ENCODE measurements at regions not wholly inside any gene's neighbourhood (a gene's known extent, or its start where the extent isn't known, plus 50 kb on each side); places are given as distances from the start of the nearest gene placed in this dataset.

DNA sequence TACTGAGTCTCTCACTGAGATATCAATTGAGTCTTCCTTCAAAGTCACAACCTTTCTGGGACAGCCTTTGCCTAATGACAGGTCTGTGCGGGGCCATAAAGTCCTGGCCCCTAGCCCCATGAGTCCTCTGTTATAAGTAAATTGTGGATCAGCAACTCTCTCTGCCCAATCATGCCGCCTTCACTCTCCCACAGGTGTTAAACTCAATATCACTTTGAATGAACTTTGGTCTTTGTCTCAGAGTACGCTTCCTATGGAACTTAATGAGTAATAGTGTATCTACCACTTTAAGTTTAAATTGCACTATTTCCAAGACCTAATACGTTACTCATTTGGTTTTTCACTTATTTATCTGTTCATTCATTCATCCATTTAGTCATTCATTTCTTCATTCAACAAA, 826.4 kb downstream of the TUSC7 start:
- DNase-seq, result no peak

DNA sequence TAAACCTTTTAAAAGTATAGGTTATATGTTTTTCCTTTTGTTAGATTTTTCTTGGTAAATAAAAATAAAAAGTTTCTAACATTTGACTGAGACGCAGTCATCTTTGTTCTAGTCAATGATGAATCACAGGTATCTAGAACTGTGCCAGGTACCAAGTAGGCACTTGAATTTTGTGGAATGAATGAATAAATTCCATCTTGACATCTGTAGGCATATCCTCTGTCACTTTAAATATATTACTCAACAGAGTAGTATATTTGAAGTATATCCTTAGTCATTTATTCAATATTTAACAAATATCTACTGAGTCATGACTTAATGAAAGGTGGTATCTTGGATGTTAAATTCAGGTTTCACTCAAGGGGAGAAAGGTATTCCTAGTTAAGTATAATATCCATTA, 828.4 kb downstream of the TUSC7 start:
- no peak for DNase-seq

DNA sequence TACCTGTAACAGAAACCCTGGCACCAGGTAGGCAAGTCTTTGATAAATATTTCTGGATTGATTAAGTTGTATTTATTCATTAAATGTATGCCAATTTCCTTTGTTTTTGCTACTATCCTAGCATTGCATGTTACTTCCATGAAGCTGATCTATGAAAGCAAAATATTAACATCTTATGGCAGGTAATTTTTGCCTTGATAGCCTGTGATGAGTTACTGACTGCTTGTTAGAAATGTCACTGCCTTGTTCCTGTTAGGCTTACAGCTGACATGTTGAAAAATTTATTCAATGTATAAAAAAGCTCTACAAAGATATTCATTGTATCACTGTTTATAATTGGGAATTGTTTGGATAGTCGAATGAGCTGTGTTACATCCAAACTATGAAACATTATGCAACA, 830.1 kb downstream of the TUSC7 start:
- no peak for DNase-seq

DNA sequence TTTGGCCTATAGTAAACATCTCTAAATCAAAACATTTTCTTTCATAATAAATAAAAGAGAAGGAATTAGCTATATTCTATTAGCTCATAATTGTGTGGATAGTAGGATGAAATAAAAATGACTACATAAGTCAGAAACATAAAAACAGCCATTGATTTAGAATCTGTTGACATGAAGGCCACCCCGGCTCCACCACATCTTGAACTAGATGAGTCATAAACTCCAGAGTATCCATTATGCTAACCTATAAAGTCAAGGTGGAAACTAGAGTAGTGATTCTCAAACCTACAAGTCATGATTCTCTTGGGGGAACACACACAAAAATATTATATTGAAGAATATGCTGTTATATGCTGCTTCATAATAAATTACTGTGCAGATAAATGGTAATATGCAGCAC, 831.0 kb downstream of the TUSC7 start:
- DNase-seq, result no peak

DNA sequence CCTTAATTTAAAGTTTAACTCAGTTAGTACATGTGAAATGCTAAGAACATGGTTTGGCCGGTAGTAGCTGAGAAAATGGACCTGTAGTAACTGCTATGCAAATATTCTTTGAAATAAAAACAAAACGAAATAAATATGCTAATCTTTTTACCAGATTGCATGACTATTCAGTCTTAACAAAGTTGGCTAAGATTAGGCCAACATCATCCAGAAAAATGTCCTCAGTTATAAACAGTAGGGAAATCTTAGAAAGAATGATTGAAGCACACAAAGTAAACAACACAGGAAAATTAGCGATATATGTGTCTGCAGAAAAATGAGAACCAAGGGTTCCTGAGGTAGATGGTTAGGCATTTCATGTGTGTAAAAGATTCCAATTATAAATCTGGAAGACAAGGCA, 832.1 kb downstream of the TUSC7 start:
- DNase-seq, result no peak

DNA sequence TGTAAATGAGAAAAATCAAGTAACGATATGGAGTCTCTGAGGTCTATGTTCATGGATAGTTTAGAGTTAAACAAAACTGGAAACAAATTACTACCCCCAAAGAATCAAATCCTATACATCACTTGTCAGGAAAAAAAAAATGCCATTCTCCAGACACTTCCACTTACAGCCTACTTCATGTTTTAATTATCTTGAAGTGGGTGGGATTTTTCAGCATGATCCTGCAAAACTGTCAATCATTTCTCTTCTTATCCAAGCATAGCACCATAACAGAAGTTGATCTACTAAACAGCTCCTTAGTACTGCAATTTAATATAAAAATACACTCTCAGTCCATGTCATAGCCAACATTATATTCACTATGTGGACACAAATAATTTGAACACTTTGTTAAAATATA, 833.9 kb downstream of the TUSC7 start:
- no peak for DNase-seq

DNA sequence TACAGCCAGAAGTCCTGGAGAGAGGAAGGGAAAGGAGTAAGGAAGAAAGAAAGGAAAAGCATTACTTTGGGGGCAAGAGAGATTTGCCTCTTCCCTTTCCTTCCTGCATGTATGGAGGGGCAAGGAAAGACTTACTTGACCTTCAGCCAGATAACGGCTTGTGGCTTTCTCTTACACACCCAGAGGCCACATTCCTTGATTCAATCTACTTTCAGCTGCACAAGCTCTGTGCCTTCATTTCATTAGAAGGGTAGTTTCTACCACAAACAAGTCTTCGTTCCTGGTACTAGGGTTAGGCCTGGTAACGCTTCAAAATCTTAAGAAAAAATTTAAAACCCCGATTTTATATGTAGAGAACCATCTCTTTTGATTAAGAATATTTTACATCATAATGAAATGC, 835.9 kb downstream of the TUSC7 start:
- DNase-seq, result no peak

DNA sequence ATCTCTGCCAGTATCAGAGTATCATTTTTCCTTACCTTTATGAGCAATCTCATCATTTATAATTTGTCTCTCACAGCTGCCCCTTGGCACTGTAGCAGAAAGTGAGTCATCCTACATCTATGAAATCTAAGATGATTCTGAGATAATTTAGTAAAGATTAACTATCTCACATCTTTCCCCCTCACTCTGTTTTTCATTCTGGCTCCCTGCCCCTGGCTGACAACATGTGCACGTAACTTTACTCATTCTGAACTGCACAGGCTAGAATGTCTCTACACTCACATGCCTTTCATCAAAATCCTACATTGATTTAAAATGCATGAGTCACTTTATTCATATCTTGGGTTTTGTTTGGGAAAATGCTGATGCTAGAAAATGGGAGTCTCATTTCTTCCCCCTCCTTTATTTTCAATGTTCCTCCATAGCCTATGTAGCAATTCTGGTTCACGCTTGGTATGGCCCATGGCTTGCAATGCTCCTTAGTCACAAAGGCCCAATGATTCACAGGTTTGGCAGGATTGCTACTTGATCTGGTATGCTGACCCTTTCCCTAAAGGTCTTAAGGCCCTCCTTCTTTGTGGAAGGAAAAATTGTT, 838.5 kb downstream of the TUSC7 start:
- DNase-seq, result no peak

DNA sequence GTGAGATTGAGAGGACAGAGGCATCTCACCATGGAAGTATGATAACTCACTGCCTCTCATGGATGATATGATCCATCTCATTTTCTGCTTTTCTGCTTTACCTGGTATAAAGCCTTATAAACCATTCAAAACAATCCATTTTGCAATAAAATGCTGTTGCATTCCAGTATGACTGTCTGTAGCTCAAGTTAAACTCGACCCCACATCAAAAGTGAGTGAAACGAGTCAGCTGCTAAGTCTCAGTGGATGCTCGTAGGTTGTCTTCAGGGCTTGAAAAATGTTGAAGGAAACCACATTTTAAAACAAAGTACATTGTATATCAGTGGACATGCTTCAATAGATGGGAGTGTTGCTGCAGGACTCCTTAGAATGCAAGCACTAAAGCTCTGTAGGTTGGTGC, 839.0 kb downstream of the TUSC7 start:
- DNase-seq, result no peak

DNA sequence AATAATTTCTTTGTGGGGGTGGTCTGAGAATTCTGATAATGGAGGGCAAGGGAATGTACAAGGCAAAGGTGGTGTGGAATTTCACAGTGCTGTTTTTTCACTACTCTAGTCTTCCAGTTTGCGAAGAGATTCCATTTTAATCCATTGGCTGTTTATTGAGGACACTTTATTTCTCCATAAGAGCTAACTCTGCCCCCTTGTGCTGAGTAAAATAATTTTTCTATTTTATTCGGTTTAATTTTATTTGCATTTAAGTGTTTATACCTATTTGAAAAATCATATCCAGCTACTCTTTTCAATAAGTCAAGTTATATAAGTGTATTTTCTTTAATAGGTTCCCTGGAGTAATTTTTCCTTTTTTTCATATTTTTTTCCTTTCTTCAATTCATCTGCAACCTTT, 840.1 kb downstream of the TUSC7 start:
- DNase-seq, result no peak

DNA sequence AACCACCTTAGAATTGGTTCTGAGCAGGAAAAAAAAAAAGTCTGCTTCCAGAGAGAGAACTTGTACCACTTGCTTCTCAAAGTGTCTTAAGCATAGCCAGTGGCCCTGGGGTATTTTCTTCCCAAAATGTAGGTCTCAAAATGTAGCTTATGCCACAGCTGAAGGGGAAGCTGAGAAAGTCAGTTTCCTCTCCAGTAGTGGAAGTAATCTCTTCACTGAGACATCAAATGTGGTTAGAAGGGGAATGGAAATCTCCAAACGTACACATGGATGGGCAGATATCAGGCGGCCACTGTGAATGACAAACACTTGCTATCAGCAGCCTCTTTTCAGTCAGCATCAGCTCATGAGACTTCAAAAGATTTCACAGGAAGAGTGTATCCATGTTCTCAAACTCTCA, 841.2 kb downstream of the TUSC7 start:
- DNase-seq, result no peak

DNA sequence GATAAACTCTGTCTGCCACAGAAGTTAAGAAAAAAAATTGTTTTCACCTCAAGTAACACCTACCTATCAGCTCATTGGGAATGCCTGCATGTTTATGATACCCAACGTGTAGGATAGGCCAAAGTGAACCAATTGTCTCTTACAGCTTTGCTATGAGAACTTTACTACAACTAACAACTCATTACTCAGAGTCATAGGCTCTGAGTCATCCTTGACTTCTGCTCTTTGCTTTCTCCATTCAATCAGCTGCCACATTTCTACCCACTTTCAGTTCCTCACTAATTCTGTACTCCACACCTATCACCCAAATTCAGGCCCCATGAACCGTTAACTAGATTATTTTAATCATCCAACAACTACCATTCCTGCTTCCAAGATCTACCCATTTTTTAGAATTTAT, 843.9 kb downstream of the TUSC7 start:
- no peak for DNase-seq

DNA sequence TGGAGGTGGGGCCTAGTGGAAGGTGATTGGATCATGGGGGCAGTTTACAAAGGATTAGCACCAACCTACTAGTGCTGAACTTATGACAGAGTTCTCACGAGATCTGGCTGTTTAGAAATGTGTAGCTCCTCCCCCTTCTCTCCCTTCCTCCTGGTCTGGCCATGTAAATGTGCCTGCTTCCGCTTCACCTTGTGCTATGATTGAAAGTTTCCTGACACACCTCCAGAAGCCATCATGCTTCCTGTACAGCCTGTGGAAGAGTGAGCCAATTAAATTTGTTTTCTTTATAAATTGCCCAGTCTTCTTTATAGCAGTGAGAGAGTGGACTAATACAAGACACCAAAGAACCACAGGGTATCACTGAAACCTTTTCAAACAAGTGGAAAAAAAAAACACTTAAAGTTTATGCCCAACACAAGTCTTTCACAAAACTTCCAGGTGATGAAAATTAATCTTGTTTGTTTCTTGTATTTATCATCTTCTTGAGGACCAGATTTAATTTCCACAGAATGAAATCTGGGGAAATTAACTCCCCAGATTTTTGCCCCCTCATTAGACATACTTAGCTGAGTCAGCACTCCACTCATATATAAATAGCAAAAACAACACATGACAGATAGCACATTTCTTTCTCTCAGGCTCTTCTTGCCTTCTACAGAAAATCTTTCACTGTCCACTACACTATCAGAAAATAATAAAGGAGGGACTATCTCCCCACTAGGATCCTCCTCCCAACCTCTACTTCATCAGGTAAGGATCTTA, 847.2 kb downstream of the TUSC7 start:
- no peak for DNase-seq

DNA sequence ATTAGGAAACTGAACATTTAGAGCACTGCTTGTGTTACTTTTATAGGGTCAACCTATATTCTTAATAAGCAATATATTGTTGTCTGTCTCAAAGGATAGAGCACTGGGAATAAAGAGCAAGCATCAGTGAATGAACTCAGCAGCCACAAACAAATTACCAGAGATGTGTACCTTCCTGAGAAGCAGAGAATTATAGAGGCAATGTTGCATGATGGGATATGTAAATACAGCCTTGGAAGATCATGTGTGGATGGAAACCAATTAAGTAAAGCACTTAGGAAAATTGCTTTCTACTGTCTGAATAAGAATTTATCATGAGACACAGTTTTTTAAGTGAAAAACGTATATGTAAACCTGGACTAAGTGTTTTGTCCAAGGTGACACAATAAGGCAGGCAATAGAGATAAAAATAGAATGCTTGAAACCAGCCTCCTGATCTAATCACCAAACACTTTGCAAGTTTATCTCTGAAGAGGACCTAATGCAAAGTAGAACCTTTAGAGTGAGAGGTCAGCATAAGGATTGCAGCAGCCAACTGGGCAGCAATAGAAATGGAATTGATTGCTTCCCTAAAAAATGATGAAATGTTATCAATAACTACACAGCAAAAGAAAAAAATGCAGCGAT, 848.0 kb downstream of the TUSC7 start:
- no peak for DNase-seq

DNA sequence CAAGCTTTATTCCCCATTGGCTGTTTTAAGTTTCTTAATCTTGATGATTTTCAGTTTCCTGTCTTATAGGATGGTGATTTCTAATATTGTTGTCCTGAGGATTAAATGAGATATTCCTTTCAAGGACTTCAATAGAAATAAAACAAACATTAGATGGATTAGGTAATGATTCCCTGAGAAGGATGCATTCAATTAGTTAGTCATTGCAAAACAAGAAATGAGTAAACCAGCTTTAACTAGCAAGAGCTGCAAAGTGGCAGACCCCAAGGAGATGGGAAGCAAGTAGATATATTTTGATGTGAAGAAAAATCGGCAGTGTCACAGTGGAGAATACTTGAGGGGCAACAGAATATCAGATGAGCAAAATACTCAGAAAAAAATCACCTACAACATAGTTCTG, 849.1 kb downstream of the TUSC7 start:
- DNase-seq, result no peak

DNA sequence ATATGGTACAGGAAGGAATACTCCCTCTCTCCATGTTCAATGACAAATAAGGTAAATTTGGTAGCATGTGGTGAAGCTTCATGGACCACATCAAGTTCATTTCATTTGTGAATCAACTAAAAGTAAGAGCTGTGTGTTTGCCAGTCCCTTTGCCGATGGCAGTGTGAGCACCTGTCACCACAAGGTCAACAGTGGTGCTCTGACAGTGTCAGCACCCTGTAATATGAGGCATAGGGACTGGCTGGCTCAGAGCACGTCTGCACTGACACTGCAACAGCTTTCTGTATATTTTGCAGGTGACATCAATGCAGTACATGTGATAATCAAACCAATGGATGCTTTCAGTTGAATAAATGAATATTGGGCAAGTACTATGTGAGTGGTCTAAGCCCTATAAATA, 852.4 kb downstream of the TUSC7 start:
- DNase-seq, result peak; percentile 56

DNA sequence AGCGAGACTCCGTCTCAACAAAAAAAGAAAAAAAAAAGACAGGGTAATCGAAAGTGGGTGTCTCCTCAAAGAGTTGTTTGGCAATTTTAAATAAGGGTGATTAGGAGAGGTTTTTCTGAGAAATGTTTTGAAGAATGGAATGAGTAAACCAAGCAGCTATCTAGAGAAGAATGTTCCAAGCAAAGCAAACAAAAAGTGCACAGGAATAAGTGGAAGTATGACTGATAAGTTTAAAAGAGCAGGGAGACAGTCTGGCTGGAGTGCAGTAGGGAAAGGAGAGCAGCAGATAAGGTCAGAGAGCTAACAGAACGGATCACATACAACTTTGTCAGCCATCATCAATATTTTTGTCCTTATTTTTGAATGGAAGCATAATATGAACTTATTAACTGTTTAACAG, 853.5 kb downstream of the TUSC7 start:
- no peak for DNase-seq

DNA sequence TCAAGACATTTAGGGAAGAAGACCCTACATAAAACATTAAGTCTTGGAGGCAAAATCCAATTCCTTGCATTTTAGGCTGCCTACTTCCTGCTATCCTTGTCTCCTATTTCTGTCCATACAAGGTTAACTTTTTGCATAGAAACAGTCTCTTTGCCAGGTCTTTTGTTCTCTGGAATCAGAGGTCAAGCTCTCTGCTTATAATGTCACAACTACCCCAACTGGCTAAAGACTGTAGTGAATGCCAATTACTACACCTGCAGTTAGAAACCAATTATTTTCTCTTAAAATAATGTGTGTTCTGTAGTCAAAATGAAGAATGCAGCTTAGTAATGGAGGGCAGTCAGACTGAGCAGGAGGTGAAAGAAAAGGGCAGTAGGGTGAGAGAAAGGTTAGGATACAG, 856.2 kb downstream of the TUSC7 start:
- no peak for DNase-seq

DNA sequence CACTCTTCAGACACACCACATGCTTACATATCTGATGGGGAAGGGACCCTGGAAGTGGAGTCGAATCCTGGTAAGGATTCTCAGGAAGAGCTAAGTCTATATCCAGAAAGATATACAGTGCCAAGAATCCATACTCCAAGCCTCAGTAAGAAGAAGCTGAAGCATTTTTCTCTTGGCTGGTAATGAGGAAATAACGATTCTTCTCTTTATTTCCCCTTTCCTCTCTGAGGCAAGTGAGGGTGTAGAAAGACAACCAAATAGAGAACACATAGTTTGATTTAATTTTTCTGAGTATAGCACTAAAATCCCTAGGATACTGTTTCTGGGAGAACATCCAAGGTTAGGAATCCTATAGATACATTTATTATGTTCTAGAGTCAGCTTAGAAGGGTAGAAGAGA, 857.3 kb downstream of the TUSC7 start:
- DNase-seq, result no peak

DNA sequence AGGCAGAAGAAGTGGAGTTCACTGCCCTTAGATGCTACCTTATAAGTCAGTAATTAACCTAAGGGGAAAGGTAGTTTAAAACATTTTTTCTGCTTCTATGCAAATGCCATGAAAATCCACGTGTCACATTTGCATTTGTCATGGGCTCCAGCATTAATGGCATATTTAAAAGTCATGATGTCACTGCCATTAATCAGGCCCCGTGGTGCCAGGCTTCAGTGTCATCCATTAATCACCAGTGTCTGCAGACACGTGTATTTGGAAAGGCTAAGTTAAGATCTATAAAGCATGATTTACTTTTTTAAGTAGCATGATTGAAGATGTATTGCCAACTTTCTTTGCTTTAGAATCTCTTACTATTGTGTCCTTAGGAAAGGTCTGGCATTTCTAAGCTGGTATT, 857.8 kb downstream of the TUSC7 start:
- no peak for DNase-seq

DNA sequence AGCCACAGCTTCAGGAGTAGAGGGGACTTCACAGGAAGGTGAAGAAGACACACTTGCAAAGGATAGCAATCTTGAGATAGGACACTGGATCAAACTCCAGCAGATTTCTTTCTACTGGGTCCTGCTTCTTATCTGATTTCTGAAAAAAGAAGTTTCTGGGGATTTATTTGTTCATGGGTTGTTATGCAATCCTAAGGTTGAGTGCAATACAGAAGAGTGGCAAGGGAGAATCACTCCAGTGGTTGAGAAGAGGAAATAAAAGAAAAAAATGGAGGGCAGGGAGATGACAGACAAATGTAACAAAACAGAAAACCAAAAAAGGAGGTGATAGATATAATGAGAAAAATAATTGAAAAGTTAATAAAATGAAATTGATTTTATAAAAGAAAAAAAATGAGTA, 858.3 kb downstream of the TUSC7 start:
- DNase-seq, result no peak

DNA sequence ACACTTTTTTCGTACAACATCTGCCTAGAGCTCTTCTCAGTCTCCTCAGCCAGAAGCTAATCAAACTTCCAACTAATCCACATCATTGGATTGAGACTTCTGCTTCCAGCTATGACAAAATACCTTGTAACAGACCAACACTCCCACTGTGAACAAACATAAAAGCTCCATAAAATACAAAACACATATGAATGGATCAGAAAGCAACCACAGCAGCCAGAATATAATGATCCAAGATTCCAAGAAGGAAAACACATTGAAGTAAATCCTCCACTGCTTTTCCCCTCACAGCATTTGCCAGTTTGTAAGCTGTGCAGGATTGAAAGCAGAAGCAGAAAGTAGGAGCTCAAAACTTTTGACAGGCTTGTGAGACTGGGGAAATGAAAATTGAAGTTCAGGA, 863.2 kb downstream of the TUSC7 start:
- DNase-seq, result no peak

DNA sequence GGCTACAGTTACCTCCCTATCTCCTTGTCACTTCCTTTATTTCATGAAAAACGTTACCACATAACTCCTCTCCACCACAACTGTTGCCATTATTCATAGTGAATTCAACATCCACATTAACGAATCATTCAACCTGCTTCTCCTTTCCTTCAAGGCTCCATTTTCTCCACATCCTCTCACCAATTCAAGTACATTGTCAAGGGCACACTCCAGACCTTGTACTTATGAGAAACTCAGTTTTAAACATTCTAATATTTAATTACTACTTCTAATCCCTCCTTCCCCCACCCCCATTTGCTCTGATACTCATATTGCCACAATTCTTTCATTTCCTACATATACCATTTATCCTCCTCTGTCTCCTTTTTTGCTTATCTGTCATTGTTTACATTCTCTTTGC, 871.2 kb downstream of the TUSC7 start:
- no peak for DNase-seq

DNA sequence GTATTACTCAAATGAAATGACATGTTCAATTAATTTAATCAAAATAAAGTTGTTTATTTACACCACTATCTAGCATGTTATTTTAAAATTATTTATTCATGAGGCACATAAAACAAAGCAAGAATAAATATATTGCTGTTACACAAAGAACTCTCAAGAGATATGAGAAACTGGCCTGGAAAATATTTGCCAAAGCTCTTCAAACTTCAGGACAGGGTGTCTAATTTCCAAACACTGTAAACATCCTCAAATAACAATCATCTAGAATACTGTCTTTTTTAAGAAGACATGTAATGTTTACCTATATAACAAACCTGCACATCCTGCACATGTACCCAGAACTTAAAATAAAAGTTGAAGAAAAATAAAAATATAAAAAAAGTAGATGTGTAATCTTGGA, 876.6 kb downstream of the TUSC7 start:
- no peak for DNase-seq

DNA sequence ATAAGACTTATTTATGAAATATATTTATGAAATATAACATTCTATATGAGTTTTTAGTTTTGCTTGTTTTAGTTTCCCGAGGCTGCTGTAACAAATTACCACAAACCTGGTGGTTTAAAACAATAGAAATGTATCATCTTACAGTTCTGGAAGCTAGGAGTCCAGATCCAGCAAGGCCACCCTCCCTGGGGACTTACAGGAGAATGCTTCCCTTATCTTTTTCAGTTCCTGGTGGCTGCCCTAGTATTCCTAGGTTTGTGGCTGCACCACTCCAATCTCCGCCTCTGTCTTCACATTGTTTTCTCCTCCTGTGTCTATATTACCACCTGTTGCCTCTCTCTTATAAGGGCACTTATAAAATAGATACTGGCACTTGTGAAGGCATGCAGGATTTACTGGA, 877.8 kb downstream of the TUSC7 start:
- DNase-seq, result no peak

Data from NCI-H2029 (cell line).